MM.1S (cell line): ENCODE measurements at regions not wholly inside any gene's neighbourhood (a gene's known extent, or its start where the extent isn't known, plus 50 kb on each side); places are given as distances from the start of the nearest gene placed in this dataset.

ENCODE experiments used
- DNase-seq: peaks from one replicate; pipeline ENCODE4 v3.0.0-alpha.2; 2015
- H2AFZ ChIP-seq: fragments of 300-600 bp; sonication (generic); 2 replicates; pipeline ENCODE4 v1.6.0; 2016; ENCODE audit warnings: antibody characterized with exemption, low read length
- H3F3A ChIP-seq: fragments of 300-600 bp; sonication (generic); 2 replicates; pipeline ENCODE4 v1.6.1; 2016; ENCODE audit warnings: mild to moderate bottlenecking, antibody characterized with exemption, low read length, moderate library complexity, mixed read lengths; ENCODE audit not compliant: insufficient read depth
- H3K27ac ChIP-seq: fragments of 300-600 bp; sonication (generic); 2 replicates; pipeline ENCODE4 v1.5.1; 2016; ENCODE audit warnings: mild to moderate bottlenecking, low read length
- H3K27me3 ChIP-seq: fragments of 300-600 bp; sonication (generic); replicated peaks from 2 replicates; pipeline ENCODE4 v1.6.0; 2016; ENCODE audit warnings: low read length; ENCODE audit not compliant: insufficient read depth
- H3K36me3 ChIP-seq: fragments of 300-600 bp; sonication (generic); replicated peaks from 2 replicates; pipeline ENCODE4 v1.6.1; 2016; ENCODE audit warnings: mild to moderate bottlenecking, low read length, mixed read lengths; ENCODE audit not compliant: insufficient read depth
- H3K4me1 ChIP-seq: fragments of 300-600 bp; sonication (generic); 2 replicates; pipeline ENCODE4 v1.6.1; 2016; ENCODE audit warnings: low read length, mixed read lengths
- H3K4me2 ChIP-seq: fragments of 300-600 bp; sonication (generic); 2 replicates; pipeline ENCODE4 v1.6.0; 2016; ENCODE audit warnings: low read depth, low read length
- H3K4me3 ChIP-seq: fragments of 300-600 bp; sonication (generic); 2 replicates; pipeline ENCODE4 v1.5.1; 2016; ENCODE audit warnings: low read length, mixed read lengths
- H3K79me2 ChIP-seq: fragments of 300-600 bp; sonication (generic); 2 replicates; pipeline ENCODE4 v1.6.1; 2016; ENCODE audit warnings: mixed run types, low read length, mixed read lengths
- H3K9ac ChIP-seq: fragments of 300-600 bp; sonication (generic); 2 replicates; pipeline ENCODE4 v1.6.1; 2016; ENCODE audit warnings: low read length, mixed read lengths
- H3K9me2 ChIP-seq: fragments of 300-600 bp; sonication (generic); replicated peaks from 2 replicates; pipeline ENCODE4 v1.6.1; 2016; ENCODE audit warnings: mild to moderate bottlenecking, low read length, mixed read lengths; ENCODE audit not compliant: insufficient read depth
- H3K9me3 ChIP-seq: fragments of 300-600 bp; sonication (generic); replicated peaks from 2 replicates; pipeline ENCODE4 v1.6.1; 2016; ENCODE audit warnings: mild to moderate bottlenecking, low read length, mixed read lengths; ENCODE audit not compliant: insufficient read depth
- H4K20me1 ChIP-seq: fragments of 300-600 bp; sonication (generic); 2 replicates; pipeline ENCODE4 v1.6.1; 2016; ENCODE audit warnings: mild to moderate bottlenecking, low read length, moderate library complexity, mixed read lengths; ENCODE audit not compliant: insufficient read depth
- CTCF ChIP-seq: fragments of 300-600 bp; sonication (generic); IDR thresholded peaks from 2 replicates; pipeline ENCODE4 v1.5.1; 2016; ENCODE audit warnings: antibody characterized with exemption, low read length, mixed read lengths
- EZH2 ChIP-seq: fragments of 300-600 bp; sonication (generic); optimal IDR thresholded peaks from 2 replicates; pipeline ENCODE3; 2017; ENCODE audit warnings: low read depth, mild to moderate bottlenecking, antibody characterized with exemption, low read length, mixed read lengths
- EZH2phosphoT487 ChIP-seq: fragments of 300-600 bp; sonication (generic); IDR thresholded peaks from 2 replicates; pipeline ENCODE4 v1.6.1; 2018; ENCODE audit warnings: antibody characterized with exemption, low read length

- Histone ChIP-seq H3K9me2 (no peaks in the 10 kb centered on the region), H3K36me3 (no peaks in the 10 kb centered on the region), H3F3A (no peaks in the 10 kb centered on the region), H4K20me1 (no peaks in the 10 kb centered on the region), H3K4me2 (no peak overlapping the region), H3K4me3 (no peak overlapping the region), H3K27ac (no peak overlapping the region), H2AFZ (no peak overlapping the region), H3K27me3 (no peaks in the 10 kb centered on the region), H3K9ac (no peak overlapping the region), H3K9me3 (no peaks in the 10 kb centered on the region), H3K4me1 (no peaks in the 10 kb centered on the region), H3K79me2 (no peaks in the 10 kb centered on the region)
- DNase-seq = no peak
- TF ChIP-seq CTCF (no peak), EZH2phosphoT487 (no peak), EZH2 (no peak)
Measured at GRCh38 chr16:25449802-25450201, 192.2 kb upstream of the ZKSCAN2 start.

GRCh38 chr16:25443994-25444393 lies 186.3 kb upstream of the ZKSCAN2 start:
- Histone ChIP-seq H3K36me3 (no peaks in the 10 kb centered on the region), H3K4me3 (no peak overlapping the region), H3K9ac (no peak overlapping the region), H3K27me3 (no peaks in the 10 kb centered on the region), H3K4me1 (no peaks in the 10 kb centered on the region), H3K4me2 (no peak overlapping the region), H3K79me2 (no peaks in the 10 kb centered on the region), H3F3A (no peaks in the 10 kb centered on the region), H3K9me3 (no peaks in the 10 kb centered on the region), H3K27ac (no peak overlapping the region), H2AFZ (no peak overlapping the region), H4K20me1 (no peaks in the 10 kb centered on the region), H3K9me2 (no peaks in the 10 kb centered on the region)
- TF ChIP-seq EZH2phosphoT487 (no peak), CTCF (no peak), EZH2 (no peak)
- DNase-seq = no peak

GRCh38 chr16:25434064-25434463 lies 176.4 kb upstream of the ZKSCAN2 start:
- Histone ChIP-seq H3K9me2 (no peaks in the 10 kb centered on the region), H3K27me3 (no peaks in the 10 kb centered on the region), H3K4me1 (no peaks in the 10 kb centered on the region), H3K36me3 (no peaks in the 10 kb centered on the region), H3K9ac (no peak overlapping the region), H2AFZ (no peak overlapping the region), H3F3A (no peaks in the 10 kb centered on the region), H3K79me2 (no peaks in the 10 kb centered on the region), H4K20me1 (no peaks in the 10 kb centered on the region), H3K27ac (no peak overlapping the region), H3K9me3 (no peaks in the 10 kb centered on the region), H3K4me2 (no peak overlapping the region), H3K4me3 (no peak overlapping the region)
- TF ChIP-seq EZH2 (no peak), EZH2phosphoT487 (no peak), CTCF (no peak)
- no peak for DNase-seq
